GM06990 (cell line): ENCODE measurements at regions not wholly inside any gene's neighbourhood (a gene's known extent, or its start where the extent isn't known, plus 50 kb on each side); places are given as distances from the start of the nearest gene placed in this dataset.

ENCODE experiments used
- DNase-seq: peaks from one replicate; pipeline ENCODE4 v3.0.0-alpha.2; 2011; ENCODE audit not compliant: insufficient read length; ENCODE audit errors: extremely low read depth
- H3K27me3 ChIP-seq: replicated peaks from 2 replicates; pipeline ENCODE4 v1.6.0; 2011; ENCODE audit warnings: low read length; ENCODE audit not compliant: control insufficient read depth, insufficient read depth
- H3K36me3 ChIP-seq: 2 replicates; pipeline ENCODE4 v1.5.1; 2011; ENCODE audit warnings: low read length; ENCODE audit not compliant: control insufficient read depth, insufficient read depth
- H3K4me3 ChIP-seq: replicated peaks from 2 replicates; pipeline ENCODE4 v1.5.1; 2011; ENCODE audit warnings: low read depth, mild to moderate bottlenecking, control low read depth, low read length
- TF ChIP-seq, protein P1 (sequence below): IDR thresholded peaks from 2 replicates; pipeline ENCODE4 v1.5.1; 2011; ENCODE audit warnings: low read length, control low read depth, mild to moderate bottlenecking, inconsistent platforms; ENCODE audit not compliant: insufficient read depth, poor library complexity, severe bottlenecking

DNA sequence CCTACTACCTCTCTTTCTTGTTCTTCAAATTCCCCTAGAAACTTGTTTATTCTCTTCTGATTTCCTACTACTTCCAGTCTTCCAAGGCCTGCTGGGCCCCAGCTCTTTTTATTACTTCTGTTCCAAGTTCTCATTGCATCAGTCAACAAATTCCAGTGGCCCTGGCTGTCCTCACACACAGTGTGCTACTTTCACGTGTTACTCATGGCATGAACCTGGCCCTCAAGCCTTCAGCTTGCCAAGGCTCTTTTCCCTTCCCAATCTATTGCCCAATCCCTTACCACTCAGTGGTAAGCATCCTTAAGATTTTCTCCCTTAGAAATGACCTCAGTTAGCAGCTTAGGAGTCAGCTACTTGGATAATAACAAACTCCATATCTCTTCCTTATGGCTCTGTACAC lies 613.5 kb downstream of the LMO4 start:
- Histone ChIP-seq H3K27me3 (no peaks in the 10 kb centered on the region), H3K4me3 (no peak overlapping the region), H3K36me3 (no peaks in the 10 kb centered on the region)
- TF ChIP-seq, protein P1, sequence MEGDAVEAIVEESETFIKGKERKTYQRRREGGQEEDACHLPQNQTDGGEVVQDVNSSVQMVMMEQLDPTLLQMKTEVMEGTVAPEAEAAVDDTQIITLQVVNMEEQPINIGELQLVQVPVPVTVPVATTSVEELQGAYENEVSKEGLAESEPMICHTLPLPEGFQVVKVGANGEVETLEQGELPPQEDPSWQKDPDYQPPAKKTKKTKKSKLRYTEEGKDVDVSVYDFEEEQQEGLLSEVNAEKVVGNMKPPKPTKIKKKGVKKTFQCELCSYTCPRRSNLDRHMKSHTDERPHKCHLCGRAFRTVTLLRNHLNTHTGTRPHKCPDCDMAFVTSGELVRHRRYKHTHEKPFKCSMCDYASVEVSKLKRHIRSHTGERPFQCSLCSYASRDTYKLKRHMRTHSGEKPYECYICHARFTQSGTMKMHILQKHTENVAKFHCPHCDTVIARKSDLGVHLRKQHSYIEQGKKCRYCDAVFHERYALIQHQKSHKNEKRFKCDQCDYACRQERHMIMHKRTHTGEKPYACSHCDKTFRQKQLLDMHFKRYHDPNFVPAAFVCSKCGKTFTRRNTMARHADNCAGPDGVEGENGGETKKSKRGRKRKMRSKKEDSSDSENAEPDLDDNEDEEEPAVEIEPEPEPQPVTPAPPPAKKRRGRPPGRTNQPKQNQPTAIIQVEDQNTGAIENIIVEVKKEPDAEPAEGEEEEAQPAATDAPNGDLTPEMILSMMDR = no peak
- no peak for DNase-seq

DNA sequence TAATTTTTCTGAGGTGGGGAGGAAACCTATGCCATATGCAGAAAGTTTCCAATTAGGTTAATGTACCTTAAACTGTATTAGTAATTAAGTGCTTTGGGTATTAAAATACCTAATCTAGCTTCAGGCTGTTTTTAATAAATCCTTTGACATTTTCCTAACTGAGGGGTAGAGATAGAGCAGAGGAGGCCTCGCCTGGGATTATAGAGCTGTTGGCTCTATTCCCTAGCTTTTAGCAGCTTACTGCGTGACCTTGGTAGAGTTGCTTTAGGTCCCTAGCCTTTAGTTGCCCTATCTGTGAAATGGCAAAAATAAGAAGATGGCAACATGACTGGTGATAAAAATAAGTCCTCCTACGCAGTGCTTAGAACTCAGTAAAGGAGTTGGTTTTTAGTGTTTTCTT lies 621.0 kb downstream of the LMO4 start:
- Histone ChIP-seq H3K27me3 (no peaks in the 10 kb centered on the region; the same call in 1 of the 2 replicates), H3K4me3 (no peak overlapping the region), H3K36me3 (no peaks in the 10 kb centered on the region)
- DNase-seq = no peak
- TF ChIP-seq, protein P1 = no peak

DNA sequence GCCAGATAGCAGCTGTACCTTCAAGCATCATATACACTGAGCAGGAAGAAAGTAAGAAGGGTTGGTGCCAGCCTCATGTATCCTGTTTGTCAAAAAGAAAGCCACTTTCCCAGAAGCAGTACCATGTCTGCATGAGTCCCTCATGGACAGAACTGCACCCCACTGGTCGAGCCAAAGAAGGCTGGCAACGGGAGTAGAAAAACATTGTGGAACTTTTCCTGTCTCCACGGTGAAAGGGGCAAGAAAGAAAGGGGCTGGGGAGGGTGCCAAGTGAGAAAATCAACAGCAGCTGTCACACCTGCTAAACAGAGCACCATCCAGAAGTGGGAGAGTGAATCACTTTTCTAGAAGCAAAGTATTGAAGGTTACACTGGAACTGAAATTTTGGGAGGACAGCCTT lies 621.7 kb downstream of the LMO4 start:
- Histone ChIP-seq H3K36me3 (no peaks in the 10 kb centered on the region), H3K4me3 (no peak overlapping the region), H3K27me3 (no peaks in the 10 kb centered on the region; the same call in 1 of the 2 replicates)
- TF ChIP-seq, protein P1 = no peak
- no peak for DNase-seq

DNA sequence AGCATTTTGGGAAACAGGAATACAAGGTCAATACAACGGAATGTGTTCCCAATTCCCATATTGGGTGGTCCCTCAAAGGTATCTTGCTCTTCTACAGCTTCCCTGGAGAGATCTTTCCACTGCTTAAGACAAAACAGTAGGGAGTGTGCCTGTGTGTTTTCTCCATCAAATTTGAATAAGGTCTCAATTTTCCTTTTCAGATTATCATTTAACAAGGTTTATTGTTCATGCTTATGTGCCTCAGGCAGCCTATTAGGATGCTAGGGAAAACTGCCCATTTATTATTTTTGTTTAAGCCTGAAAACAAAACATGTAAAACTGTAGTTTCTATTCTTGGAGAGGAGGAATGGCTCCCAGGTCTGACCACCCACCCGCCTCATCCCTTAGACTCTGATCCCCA lies 622.7 kb downstream of the LMO4 start:
- H3K36me3 ChIP-seq = no peaks in the 10 kb centered on the region
- no peak for DNase-seq
- TF ChIP-seq, protein P1 = no peak
- H3K4me3 ChIP-seq = no peak overlapping the region
- H3K27me3 ChIP-seq = no peaks in the 10 kb centered on the region; the same call in 1 of the 2 replicates

DNA sequence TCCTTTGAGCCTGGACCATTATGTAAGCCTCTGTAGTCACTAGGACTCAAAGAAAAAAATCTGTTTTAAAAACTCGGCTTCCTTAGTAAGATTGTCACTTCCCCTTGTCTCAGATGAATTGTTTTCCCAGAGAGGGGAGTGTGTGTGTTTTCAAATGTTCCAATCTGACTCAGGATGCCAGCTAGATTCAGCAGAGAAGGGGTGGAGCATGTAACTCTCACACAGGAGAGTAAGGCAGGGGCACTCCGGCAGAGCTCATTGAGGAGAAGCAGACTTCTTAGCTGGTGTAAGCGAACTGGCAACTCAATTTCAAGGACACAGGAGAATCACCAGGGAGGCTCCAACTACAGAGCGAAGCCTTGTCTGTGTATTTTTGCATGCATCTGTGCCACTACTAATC lies 623.2 kb downstream of the LMO4 start:
- no peak overlapping the region for H3K4me3 ChIP-seq
- TF ChIP-seq, protein P1 = no peak
- H3K27me3 ChIP-seq = no peaks in the 10 kb centered on the region; the same call in 1 of the 2 replicates
- no peaks in the 10 kb centered on the region for H3K36me3 ChIP-seq
- DNase-seq = no peak

DNA sequence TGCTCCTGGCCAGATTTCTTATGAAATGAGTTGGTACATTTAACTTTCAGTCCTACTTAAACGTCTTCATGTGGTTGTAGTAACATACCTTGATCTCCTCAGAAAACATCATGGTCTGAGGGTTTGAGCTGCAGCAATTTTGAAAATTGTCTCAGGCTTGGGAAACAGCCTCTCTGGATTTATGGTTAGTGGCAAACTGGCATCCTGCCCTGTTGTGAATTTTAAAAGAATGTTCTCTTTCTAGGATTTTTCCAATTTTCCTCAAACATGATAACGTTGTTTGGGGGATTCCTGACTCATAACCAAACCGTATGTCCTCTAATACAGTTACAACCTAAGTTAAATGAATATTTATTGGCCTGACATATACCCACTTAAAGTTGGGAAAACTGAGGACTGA lies 624.4 kb downstream of the LMO4 start:
- Histone ChIP-seq H3K4me3 (no peak overlapping the region), H3K36me3 (no peaks in the 10 kb centered on the region), H3K27me3 (no peaks in the 10 kb centered on the region; the same call in 1 of the 2 replicates)
- TF ChIP-seq, protein P1 = no peak
- DNase-seq = no peak
